EL (cell line): ENCODE measurements at regions not wholly inside any gene's neighbourhood (a gene's known extent, or its start where the extent isn't known, plus 50 kb on each side); places are given as distances from the start of the nearest gene placed in this dataset.

Experiments
- DNase-seq: peaks from one replicate; pipeline ENCODE4 v3.0.0-alpha.2; 2016

DNA sequence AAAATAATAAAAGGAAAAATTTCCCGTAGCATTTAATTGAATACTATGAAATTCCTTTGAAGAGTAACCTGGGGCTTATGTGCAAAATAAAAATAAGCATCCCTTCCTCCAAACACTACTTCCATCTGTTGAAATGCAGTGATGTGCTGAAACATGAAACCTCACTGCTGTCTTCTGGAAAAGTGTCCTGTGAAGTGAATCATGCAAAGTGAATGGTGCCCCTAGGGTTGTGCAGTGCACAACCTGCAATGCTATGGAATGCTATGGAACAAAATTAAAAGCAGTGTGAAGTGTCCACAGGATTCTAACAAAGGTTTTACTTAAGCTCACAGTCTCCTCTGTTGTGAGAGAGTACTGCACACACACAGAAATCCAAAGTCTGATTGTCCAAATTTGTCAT, 480.9 kb downstream of the ETV1 start:
- DNase-seq: no peak

DNA sequence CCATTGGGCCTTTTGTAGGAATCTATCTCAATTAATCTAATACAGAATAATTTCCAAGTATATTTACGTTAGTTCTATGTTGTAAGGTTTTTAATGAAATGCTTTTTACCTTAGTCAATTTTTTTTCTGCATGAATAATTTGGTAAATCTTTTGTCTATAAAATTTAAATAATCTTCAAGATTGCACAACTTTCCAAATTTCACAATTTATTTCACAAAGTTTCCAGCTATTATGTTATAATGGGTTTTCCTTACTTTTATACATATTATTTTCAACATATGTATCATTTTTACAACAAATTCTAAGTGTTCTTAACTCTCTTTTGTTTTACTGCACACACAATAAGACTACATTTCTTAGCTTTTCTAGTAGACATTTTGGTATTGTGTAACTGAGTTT, 470.7 kb downstream of the ETV1 start:
- DNase-seq: no peak

DNA sequence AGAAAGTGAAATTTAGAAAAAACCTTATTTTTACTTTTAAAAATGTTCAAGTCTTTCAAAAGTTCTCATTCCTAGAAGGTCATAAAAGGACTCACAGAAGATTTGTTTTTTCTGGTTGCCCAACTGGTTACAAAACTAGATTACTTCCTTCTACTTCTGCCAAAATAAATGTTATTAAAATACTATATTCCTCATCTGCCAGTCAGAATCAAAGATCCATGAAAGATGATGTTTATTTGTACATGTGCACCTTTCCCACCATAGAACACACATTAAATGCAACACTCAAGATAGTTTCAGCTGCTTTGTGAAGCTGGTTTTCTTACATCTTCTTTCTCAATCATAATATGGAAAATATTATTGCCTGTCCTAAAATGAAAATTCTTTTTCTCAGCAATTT, 465.4 kb downstream of the ETV1 start:
- no peak for DNase-seq

DNA sequence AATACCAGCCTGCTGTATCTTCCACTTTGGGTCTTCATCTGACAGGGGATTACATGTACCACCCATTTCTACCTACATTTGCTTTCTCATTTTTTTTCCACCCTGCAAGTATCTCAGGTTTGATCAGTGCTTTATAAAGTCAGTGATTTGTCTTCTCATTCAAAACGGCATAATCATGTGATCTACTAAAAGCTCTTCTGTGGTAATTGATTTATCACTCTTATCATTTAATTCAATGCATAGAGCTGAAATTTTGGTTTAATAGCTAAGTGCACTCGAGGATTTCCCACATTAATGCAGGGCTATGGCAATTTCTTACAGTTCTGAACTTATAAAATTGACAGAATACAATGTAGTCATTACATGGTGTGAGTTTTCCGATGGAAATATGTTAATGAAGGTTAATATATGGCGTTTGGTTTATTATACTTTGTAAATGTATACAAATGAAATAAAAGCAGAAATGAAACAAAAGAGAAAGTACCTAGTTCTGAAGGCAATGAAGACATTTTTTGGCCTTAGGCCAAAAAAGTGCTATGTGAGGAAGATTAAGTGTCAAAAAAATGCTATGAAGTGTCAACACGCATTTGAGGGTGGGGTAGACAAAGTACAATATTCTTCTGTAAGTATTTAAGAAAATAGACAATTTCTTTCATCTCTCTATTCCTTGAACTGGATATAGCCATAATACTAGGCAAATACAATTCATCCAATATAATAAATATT, 457.3 kb downstream of the ETV1 start:
- no peak for DNase-seq

DNA sequence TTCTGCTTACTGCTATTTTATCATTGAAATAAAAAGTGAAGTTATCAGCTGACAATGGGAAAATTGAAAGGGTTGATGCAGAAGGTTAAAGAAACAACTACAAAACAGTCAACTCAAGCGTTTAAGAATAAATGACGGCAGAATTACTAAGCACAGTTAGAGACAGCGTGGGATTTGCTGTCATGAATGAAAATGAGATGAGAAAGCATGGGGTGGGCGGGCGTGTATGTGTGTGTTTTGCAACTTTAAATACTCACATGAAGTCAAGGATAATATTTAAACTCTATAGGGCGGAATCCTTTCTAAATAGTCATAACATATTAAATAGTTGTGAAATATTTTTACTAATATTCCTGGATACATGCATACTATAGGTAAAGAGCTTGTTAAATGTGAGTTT, 450.8 kb downstream of the ETV1 start:
- DNase-seq: no peak

DNA sequence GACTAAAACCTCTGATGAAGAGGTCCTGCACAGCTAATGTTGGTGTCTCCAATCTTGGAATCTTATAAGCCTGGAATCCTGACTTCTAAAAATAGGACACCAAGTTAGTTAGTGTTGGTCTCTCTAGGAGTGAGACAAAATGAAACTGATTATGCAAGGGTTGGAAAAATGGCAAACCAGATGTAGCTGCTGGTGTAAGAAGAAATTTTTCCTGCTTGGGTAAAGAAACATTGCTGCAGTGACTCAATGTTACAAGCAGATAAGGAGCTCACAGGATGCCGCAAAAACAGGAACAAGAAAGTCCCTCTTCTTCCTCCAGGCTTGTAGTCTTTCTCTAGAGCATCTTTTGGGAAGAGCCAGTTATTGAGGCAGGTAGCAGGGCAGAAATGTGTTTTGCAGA, 449.0 kb downstream of the ETV1 start:
- no peak for DNase-seq

DNA sequence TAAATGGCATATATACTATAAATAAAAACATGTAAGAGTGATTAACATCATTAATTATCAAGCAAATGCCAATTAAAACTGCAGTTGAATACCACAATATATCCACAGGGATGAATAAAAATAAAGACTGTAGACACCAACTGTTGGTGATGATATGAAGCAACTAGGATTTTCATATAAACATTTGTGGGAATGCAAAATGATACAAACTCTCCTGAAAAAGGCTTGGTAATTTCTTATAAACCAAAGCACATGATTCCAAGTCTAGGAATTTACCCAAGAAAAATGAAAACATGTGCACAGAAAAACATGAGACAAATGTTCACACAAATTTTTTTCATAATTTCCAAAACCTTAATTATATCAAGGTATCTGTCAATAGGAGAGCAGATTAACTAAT, 448.1 kb downstream of the ETV1 start:
- DNase-seq: no peak

DNA sequence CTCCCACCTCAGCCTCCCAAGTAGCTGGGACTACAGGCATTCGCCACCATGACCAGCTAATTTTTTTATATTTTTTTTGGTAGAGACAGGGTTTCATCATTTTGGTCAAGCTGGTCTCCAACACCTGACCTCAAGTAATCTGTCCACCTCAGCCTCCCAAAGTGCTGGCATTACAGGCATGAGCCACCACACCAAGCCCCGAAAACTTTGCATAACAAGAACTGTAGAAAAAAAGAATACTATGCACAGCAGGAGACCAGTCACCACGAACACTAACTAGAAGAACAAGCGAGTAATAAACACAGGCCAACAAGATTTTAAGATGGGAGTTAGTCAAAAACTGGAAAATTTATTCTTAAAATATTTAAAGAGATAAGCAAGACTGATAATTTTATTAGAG, 447.0 kb downstream of the ETV1 start:
- no peak for DNase-seq

DNA sequence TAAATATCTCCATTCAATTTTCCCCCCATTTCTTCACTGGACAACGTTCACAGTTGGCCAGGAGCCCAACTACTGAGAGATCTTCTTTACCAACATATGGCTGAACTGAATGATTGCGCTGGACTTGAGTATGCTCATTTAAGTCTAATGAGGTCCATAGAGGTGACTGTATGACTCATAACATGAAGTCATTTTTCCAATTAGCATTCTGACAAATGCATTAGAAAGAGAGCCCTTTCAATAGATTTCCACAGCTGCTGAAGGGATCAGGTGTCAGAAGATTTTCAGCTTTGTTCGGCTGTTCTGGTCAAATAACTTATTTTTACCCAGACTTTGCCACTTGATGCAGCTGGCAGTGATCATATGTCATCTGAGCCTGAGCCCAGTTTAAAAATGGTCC, 438.0 kb downstream of the ETV1 start:
- DNase-seq: no peak

DNA sequence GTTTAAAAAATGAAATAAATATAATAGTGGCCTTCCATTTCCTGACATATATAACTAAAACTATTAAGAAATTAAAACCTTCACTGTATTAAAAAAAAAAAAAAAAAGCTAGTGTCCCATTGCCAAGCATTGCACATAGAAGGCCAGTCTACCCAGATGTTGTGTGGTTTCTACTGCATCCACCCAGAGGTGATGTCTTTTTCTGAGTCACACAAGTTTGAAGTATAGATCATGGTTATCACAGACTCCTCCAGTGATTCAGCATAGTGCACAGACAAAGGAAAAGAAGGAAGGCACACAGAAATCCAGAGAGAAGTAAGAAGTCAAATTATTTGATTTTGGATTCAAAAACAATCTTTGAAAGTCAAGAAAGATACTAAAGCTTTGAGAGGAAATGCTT, 429.0 kb downstream of the ETV1 start:
- DNase-seq: no peak

DNA sequence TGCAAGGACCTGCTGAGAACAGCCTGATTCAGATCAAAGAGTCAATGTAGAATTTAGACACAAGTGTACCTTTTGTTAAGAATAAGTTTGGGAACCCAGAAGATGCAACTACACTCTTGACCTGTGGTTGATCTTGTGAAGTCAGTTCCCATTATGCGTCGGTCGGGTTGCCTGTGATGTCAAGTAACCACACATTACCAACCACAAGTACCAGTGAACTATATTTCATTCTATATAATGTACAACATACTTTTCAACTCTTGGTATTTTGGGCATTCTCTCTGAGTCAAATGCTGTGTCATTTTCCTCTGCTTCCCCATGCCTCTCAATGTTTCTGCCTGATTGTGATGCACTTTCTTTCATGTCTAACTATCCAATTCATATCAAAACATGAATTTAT, 426.2 kb downstream of the ETV1 start:
- DNase-seq: no peak

DNA sequence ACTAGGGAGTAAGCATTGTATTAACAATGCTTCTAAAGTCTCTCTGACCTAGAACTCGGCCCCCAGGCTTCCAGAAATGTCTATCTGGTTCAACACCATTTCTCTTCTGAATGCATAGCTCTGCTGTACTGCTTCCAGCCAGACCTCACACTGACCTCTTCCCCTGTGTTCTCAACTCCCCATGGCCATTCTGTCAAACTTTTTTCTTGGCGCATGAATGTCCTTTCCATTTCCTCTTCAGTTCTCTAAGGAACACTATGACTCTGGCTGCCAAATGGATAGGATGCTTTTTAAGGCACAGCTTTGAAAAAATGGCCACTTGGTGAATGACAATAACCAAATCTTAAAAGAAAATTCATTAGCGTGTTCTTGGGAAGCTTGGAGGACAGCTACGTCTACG, 425.8 kb downstream of the ETV1 start:
- DNase-seq: no peak

DNA sequence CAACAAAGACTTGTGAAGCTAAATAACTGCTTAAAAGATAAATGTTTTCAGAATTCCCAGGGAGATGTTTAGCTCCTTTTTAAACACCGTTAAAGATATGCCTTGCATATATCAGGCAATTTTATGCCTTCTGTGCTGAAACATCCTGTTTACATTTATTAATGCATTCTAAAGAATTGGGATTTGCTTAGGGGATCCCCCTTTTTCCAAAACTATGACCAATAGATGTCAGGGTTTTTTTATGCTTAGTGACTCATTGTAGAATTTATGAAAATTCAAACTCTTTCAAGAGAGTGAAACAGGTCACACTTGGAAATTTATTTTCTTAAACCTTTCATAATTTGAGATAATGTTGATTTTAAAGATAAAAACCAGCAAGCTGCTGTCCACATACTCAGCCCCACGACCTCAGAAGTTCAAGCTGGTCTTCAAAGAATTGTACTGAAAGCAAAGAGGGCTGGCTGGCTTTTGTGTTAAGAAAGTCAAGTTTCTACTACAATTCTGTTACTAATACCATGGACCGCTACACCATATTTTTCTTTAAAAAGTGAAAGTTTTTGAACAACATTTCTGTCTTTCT, 411.8 kb downstream of the ETV1 start:
- DNase-seq: no peak

DNA sequence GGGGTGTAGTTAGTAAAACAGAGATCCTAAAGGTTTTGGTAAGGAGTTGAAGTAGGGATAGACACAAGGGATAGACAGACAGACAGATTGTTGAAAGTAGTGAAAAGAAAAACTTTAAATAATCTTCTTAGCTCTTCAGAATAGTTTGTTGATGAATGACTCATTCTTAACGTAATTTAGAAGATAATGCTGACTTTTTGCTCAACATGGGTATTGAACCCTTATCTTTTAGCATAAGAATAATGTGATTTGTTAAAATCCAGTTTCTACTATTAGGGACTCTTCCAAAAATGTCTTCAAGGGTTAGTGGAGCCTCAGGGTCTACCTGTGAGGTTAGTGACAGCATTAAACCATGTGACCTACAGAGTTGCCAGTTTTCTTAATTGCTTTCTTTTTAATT, 411.2 kb downstream of the ETV1 start:
- no peak for DNase-seq

DNA sequence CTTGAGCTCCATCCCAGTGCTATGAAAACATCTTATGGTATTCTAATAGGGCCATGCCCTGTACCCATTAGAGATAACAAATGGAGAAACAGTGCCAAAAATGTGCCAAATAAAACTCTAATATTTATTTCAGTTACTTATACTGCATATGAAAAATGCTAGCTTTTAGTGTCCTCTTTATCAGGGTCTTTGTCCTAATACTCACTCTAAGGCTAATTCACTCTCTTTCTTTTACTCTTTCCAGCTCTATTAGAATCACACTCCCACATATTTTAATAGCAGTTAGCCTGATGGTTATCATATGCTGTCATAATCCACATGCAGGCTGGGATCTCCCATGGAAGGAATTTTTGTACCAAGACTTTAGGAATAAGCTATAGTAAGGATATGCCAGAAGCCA, 408.4 kb downstream of the ETV1 start:
- DNase-seq: no peak

DNA sequence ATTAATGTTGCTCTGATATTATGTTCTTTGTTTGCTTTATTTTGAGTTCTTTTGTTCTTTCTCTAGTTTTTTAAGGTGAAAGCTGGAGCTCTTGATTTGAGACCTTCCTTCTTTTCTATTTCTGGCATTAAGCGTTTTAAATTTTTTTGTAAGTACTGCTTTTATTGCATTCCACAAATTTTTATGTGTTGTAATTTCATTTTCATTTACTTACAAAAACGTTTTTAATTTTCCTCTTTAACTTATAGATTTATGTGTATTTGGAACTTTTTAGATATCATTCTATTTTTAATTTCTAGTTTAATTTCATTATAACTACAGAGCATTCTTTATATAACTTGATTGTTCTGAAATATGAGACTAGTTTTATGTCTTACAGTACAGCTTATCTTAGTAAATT, 395.6 kb downstream of the ETV1 start:
- no peak for DNase-seq

DNA sequence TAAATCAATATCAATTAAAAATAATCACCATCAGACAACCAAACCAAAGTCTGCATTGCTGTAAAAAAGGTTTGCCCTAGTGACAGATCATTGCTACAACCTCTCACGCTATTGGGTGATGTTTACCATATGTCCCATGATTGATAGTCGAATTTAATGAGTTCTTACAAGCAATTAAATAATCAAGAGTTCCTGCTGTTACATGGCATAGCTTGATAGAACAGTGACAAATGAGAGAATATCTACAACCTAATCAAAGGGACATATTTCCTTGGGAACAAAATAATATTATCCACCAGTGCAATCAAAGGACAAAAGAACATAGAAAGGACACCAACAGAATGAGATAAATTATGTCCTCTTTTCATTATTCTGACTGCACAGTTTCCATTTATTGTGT, 387.4 kb downstream of the ETV1 start:
- no peak for DNase-seq

DNA sequence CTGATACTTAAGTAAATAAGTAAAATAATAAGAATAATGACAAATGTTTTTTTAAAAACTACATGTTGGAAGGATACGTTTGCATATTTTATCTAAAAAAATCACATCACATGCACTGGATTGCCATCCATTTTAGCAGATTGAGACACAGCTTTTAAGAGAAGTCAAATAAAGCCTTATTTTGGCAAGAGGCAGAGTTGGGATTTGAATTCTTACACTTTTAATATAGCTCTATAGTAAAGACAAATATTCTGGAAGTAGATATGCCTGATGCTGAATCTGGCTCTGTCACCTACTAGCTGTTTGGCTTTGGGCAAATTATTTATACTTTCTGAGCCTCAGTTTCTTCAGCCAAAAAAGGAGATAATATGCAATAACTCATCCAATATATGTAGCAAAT, 386.4 kb downstream of the ETV1 start:
- no peak for DNase-seq

DNA sequence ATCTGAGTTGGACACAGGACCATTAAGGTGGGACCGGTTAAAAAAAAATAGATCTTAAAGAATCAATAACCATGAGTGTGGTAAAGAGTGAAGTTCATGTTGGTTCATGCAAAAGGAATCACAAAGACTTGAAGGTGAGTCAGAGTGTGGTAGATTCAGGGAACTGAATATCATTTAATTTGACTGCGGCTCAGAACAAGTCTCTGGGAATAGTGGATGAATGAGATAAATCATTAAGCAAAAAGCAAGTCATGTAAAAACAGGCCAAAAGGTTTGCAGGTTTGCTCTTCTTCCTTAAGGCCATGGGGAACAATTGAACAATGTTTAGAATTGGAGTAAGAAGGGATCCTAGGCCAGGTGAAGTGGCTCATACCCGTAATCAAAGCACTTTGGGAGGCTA, 385.8 kb downstream of the ETV1 start:
- no peak for DNase-seq

DNA sequence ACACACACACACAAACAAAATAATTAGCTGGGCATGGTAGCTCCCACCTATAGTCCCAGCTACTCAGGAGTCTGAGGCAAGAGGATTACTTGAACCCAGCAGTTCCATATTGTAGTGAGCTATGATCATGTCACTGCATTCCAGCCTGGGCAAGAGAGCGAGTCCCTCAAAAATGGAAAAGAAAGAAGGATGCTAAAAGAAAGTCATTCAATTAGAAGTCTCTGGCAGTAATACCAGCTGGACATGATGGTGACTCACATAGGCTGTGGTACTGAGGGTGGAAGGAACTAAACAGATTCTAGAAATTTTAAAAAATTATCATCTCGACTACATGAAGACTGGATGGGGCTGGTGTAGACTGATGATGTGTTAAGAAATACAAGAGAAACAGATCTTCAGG, 385.3 kb downstream of the ETV1 start:
- no peak for DNase-seq

DNA sequence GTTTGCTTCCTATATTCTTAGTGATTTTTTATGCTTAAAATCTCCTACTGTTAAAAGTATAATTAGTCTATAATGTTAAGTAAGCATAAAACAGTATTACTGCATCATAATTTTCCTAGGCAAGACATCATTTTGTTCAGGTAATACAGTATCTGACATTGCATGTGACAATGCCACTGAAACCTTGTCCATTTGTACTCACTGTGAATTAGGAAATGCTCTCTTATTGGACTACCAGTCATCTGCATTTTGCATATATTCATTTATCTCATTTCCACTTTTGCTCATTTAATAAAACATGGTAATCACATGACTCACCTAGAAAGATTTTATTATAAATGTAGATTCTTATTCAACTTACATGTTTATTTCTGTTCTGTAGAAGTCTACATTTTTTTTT, 379.1 kb downstream of the ETV1 start:
- no peak for DNase-seq

DNA sequence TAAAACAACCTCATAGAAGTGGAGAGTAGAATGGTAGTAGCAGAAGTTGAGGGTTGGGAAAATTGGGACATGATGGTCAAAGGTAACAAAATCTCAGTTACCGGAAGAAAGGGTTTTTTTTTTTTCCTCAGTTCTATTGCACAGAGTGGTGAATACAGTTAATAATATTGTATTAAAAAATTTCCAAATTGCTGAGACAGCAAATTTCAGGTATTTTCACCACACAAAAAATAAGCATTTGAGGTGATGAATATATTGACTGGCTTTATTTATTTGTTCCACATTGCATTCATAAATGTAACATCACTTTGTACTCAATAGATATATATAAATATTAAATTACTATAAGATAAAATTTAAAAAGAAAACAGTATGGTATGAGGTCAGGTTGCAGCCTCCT, 373.8 kb downstream of the ETV1 start:
- no peak for DNase-seq

DNA sequence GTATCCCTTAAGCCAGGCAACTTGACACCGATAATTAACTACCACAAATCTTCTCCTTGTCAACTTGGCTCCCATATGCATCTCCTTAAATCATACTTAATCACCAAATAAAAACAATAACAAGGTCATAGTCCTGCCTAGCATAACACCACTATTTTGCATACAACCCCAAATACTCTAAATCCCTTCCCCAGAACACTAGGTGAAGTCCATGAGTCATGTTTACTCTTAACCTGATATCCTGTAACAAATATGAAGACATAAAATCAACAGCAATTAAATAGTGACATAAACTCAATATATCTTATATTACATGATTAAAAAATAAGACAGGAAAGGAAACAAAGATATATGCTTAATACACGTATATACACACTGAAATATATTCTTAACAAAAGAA, 362.0 kb downstream of the ETV1 start:
- no peak for DNase-seq

DNA sequence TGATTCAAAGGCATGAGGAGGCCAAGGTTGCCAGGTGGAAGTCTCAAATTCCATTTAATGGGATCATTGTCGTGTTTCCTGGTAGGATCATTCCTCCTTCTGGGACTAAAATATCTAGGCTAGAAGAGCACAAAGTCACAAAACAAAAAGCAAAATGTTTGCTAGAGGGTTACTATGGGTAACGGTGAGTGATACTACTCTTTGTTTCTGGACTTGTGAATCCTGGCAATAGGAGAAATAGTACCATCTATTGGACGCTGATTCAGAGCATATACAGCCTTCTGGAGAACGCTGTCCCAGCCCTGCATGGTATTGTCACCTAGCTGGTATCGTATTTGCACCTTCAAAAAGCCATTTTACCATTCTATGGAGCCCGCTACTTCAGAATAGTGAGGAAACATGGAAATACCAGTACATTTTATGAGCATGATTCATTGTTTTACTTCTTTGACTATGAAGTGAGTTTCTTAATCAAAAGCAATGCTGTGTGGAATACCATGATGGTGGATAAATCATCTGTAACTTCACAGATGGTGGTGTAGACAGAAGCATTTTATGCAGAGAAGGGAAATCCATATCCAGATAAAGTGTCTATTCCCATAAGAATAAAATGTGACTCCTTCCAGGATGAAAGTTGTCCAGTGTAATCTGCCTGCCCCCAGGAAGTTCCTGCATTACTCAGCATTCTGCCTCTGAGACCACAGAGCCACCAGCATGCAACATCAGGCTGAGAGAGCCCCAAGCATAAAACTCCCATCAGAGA, 361.0 kb downstream of the ETV1 start:
- DNase-seq: peak; percentile 19
